ENCODE measurements at regions not wholly inside any gene's neighbourhood (a gene's known extent, or its start where the extent isn't known, plus 50 kb on each side); places are given as distances from the start of the nearest gene placed in this dataset.

DNA sequence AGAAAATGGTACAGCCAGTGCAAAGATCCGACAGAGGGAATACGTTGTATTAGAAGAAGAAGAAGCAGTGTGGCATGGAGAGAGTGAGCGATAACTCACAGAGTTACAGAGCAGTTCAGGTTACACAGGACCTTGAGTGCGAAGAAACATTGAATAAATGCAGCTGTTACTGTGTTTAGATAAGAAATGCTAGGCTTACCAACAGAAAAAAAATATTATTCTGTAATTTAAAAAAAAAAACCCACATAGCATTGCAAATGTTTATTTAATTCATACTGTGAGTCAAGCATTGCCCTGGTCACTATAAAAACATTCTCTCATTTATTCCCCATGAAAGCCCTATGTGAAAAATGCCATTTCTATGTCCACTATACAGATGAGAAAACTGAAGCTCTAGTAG, 373.4 kb upstream of the EPHA7 start:
- no peak for TF ChIP-seq FOXM1 (CRISPR knock-in tag; IDR thresholded peaks at IDR 0.05)
- no peak for TF ChIP-seq TMF1 (CRISPR knock-in tag; IDR thresholded peaks at IDR 0.05; ENCODE audit: low read depth)
- TF ChIP-seq, protein P1, sequence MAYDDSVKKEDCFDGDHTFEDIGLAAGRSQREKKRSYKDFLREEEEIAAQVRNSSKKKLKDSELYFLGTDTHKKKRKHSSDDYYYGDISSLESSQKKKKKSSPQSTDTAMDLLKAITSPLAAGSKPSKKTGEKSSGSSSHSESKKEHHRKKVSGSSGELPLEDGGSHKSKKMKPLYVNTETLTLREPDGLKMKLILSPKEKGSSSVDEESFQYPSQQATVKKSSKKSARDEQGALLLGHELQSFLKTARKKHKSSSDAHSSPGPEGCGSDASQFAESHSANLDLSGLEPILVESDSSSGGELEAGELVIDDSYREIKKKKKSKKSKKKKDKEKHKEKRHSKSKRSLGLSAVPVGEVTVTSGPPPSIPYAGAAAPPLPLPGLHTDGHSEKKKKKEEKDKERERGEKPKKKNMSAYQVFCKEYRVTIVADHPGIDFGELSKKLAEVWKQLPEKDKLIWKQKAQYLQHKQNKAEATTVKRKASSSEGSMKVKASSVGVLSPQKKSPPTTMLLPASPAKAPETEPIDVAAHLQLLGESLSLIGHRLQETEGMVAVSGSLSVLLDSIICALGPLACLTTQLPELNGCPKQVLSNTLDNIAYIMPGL (CRISPR knock-in tag; IDR thresholded peaks at IDR 0.05; ENCODE audit: borderline replicate concordance in 1 of 2, low read depth in 1 of 2): no peak
- TF ChIP-seq KAT2B (IDR thresholded peaks at IDR 0.05; ENCODE audit: borderline replicate concordance, low read depth, low read length): no peak
- TF ChIP-seq, protein P2, sequence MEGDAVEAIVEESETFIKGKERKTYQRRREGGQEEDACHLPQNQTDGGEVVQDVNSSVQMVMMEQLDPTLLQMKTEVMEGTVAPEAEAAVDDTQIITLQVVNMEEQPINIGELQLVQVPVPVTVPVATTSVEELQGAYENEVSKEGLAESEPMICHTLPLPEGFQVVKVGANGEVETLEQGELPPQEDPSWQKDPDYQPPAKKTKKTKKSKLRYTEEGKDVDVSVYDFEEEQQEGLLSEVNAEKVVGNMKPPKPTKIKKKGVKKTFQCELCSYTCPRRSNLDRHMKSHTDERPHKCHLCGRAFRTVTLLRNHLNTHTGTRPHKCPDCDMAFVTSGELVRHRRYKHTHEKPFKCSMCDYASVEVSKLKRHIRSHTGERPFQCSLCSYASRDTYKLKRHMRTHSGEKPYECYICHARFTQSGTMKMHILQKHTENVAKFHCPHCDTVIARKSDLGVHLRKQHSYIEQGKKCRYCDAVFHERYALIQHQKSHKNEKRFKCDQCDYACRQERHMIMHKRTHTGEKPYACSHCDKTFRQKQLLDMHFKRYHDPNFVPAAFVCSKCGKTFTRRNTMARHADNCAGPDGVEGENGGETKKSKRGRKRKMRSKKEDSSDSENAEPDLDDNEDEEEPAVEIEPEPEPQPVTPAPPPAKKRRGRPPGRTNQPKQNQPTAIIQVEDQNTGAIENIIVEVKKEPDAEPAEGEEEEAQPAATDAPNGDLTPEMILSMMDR (CRISPR knock-in tag; IDR thresholded peaks at IDR 0.05): no peak
- TF ChIP-seq, protein P3, sequence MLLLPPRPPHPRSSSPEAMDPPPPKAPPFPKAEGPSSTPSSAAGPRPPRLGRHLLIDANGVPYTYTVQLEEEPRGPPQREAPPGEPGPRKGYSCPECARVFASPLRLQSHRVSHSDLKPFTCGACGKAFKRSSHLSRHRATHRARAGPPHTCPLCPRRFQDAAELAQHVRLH (CRISPR knock-in tag; IDR thresholded peaks at IDR 0.05; ENCODE audit: borderline replicate concordance, low read depth): no peak
- TF ChIP-seq NFE2 (CRISPR knock-in tag; IDR thresholded peaks at IDR 0.05): no peak
- TF ChIP-seq CAMTA2 (CRISPR knock-in tag; IDR thresholded peaks at IDR 0.05; ENCODE audit: borderline replicate concordance): no peak
- TF ChIP-seq, protein P4, sequence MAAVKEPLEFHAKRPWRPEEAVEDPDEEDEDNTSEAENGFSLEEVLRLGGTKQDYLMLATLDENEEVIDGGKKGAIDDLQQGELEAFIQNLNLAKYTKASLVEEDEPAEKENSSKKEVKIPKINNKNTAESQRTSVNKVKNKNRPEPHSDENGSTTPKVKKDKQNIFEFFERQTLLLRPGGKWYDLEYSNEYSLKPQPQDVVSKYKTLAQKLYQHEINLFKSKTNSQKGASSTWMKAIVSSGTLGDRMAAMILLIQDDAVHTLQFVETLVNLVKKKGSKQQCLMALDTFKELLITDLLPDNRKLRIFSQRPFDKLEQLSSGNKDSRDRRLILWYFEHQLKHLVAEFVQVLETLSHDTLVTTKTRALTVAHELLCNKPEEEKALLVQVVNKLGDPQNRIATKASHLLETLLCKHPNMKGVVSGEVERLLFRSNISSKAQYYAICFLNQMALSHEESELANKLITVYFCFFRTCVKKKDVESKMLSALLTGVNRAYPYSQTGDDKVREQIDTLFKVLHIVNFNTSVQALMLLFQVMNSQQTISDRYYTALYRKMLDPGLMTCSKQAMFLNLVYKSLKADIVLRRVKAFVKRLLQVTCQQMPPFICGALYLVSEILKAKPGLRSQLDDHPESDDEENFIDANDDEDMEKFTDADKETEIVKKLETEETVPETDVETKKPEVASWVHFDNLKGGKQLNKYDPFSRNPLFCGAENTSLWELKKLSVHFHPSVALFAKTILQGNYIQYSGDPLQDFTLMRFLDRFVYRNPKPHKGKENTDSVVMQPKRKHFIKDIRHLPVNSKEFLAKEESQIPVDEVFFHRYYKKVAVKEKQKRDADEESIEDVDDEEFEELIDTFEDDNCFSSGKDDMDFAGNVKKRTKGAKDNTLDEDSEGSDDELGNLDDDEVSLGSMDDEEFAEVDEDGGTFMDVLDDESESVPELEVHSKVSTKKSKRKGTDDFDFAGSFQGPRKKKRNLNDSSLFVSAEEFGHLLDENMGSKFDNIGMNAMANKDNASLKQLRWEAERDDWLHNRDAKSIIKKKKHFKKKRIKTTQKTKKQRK (IDR thresholded peaks at IDR 0.05; ENCODE audit: low read length): no peak
- TF ChIP-seq KAT7 (CRISPR knock-in tag; IDR thresholded peaks at IDR 0.05; ENCODE audit: borderline replicate concordance): no peak
- no peak for TF ChIP-seq ETV6 (CRISPR knock-in tag; conservative IDR thresholded peaks at IDR 0.05)
- TF ChIP-seq NFE2L2 (IDR thresholded peaks at IDR 0.05; ENCODE audit: low read length): no peak
- TF ChIP-seq REPIN1 (CRISPR knock-in tag; IDR thresholded peaks at IDR 0.05; ENCODE audit: borderline replicate concordance, low read depth): no peak
- TF ChIP-seq MXI1 (IDR thresholded peaks at IDR 0.05; ENCODE audit: borderline replicate concordance, low read depth, low read length): no peak

Measured in HepG2 (cell line).